Activated CD8-positive, alpha-beta T cell treated with anti-CD3 and anti-CD28 coated beads for 36 hours (primary cell): ENCODE measurements at regions not wholly inside any gene's neighbourhood (a gene's known extent, or its start where the extent isn't known, plus 50 kb on each side); places are given as distances from the start of the nearest gene placed in this dataset.

Experiments used
- ATAC-seq: fragments of 200-7000 bp; cut with Tn5 transposase; one replicate; pipeline ENCODE4 v1.10.0; 2021; ENCODE audit warnings: mild to moderate bottlenecking, moderate library complexity
- CTCF ChIA-PET: fragments of 350-600 bp; sonication (Branson Sonifier 250); formaldehyde crosslinking; loops from one replicate; lab custom pipeline; 2021; ENCODE audit warnings: antibody characterized with exemption; lab: Charles Lee
- POLR2A ChIA-PET: fragments of 350-600 bp; sonication (Branson Sonifier 250); formaldehyde crosslinking; loops from one replicate; lab custom pipeline; 2021; ENCODE audit warnings: antibody characterized with exemption; lab: Charles Lee
- DNase-seq: peaks from one replicate; pipeline ENCODE4 v3.0.0-alpha.2; 2020
- H3K27ac Mint-ChIP-seq: one replicate; pipeline ENCODE4 v1.8.0; 2021; ENCODE audit warnings: mild to moderate bottlenecking, mixed read lengths
- H3K27me3 Mint-ChIP-seq: one replicate; pipeline ENCODE4 v1.8.0; 2021; ENCODE audit warnings: mixed read lengths
- H3K36me3 Mint-ChIP-seq: one replicate; pipeline ENCODE4 v1.8.0; 2021; ENCODE audit warnings: low read depth, mixed read lengths
- H3K4me1 Mint-ChIP-seq: one replicate; pipeline ENCODE4 v1.8.0; 2021; ENCODE audit warnings: low read depth, mixed read lengths
- H3K4me3 Mint-ChIP-seq: one replicate; pipeline ENCODE4 v1.8.0; 2021; ENCODE audit warnings: mild to moderate bottlenecking, moderate library complexity, mixed read lengths
- H3K9me3 Mint-ChIP-seq: one replicate; pipeline ENCODE4 v1.8.0; 2021; ENCODE audit warnings: mixed read lengths
- CTCF ChIP-seq: fragments of 200-600 bp; IDR thresholded peaks from one replicate; pipeline ENCODE4 v1.8.0; 2022; ENCODE audit warnings: antibody characterized with exemption, mild to moderate bottlenecking
- intact Hi-C: fragments of 100-400 bp; cut with micrococcal nuclease; formaldehyde crosslinking; loops from one replicate; pipeline ENCODE4 v1.10.0; 2022

- no peaks in the 10 kb centered on the region for H3K27me3 Mint-ChIP-seq
- peaks cover 7% of the 10 kb centered on the region for H3K9me3 Mint-ChIP-seq
- no peak for DNase-seq
- H3K4me1 Mint-ChIP-seq: no peaks in the 10 kb centered on the region
- H3K27ac Mint-ChIP-seq: no peak overlapping the region
- peaks cover 14% of the 10 kb centered on the region for H3K36me3 Mint-ChIP-seq
- no peak for ATAC-seq
- CTCF ChIA-PET: no interaction called here
- no peak overlapping the region for H3K4me3 Mint-ChIP-seq
- intact Hi-C loops: no loop called here
- POLR2A ChIA-PET: no interaction called here
- no peak for TF ChIP-seq CTCF
These were observed 58.4 kb upstream of the NT5C1B start for GRCh38 chr2:18647731-18648130.

GRCh38 chr2:18645315-18645714 lies 55.9 kb upstream of the NT5C1B start:
- intact Hi-C loops: no loop called here
- no peak overlapping the region for H3K27ac Mint-ChIP-seq
- ChIA-PET CTCF (no interaction called here), POLR2A (no interaction called here)
- H3K4me3 Mint-ChIP-seq: no peak overlapping the region
- H3K9me3 Mint-ChIP-seq: peaks cover 7% of the 10 kb centered on the region
- H3K4me1 Mint-ChIP-seq: no peaks in the 10 kb centered on the region
- peaks cover 14% of the 10 kb centered on the region for H3K36me3 Mint-ChIP-seq
- DNase-seq (no peak), ATAC-seq (no peak)
- no peaks in the 10 kb centered on the region for H3K27me3 Mint-ChIP-seq
- TF ChIP-seq CTCF: no peak

GRCh38 chr2:18644115-18644462 lies 54.7 kb upstream of the NT5C1B start:
- no peak for DNase-seq
- H3K4me3 Mint-ChIP-seq: no peak overlapping the region
- ChIA-PET CTCF (no interaction called here), POLR2A (no interaction called here)
- peaks cover 7% of the 10 kb centered on the region for H3K9me3 Mint-ChIP-seq
- no peak for ATAC-seq
- H3K27me3 Mint-ChIP-seq: no peaks in the 10 kb centered on the region
- no peaks in the 10 kb centered on the region for H3K4me1 Mint-ChIP-seq
- H3K36me3 Mint-ChIP-seq: peaks cover 14% of the 10 kb centered on the region
- intact Hi-C loops: no loop called here
- no peak for TF ChIP-seq CTCF
- no peak overlapping the region for H3K27ac Mint-ChIP-seq

GRCh38 chr2:18643326-18644114 lies 54.2 kb upstream of the NT5C1B start:
- DNase-seq (no peak), ATAC-seq (no peak)
- Mint-ChIP-seq H3K9me3 (peaks cover 7% of the 10 kb centered on the region), H3K27me3 (no peaks in the 10 kb centered on the region), H3K27ac (no peak overlapping the region), H3K4me3 (no peak overlapping the region), H3K36me3 (peaks cover 14% of the 10 kb centered on the region), H3K4me1 (no peaks in the 10 kb centered on the region)
- POLR2A ChIA-PET: no interaction called here
- no peak for TF ChIP-seq CTCF
- intact Hi-C loops: no loop called here
- CTCF ChIA-PET: no interaction called here

GRCh38 chr2:18641823-18642222 lies 52.5 kb upstream of the NT5C1B start:
- H3K27ac Mint-ChIP-seq: no peak overlapping the region
- H3K27me3 Mint-ChIP-seq: no peaks in the 10 kb centered on the region
- ChIA-PET CTCF (no interaction called here), POLR2A (no interaction called here)
- ATAC-seq (no peak), DNase-seq (no peak)
- H3K36me3 Mint-ChIP-seq: peaks cover 27% of the 10 kb centered on the region
- H3K9me3 Mint-ChIP-seq: peaks cover 16% of the 10 kb centered on the region
- TF ChIP-seq CTCF: no peak
- no peaks in the 10 kb centered on the region for H3K4me1 Mint-ChIP-seq
- intact Hi-C loops: no loop called here
- no peak overlapping the region for H3K4me3 Mint-ChIP-seq
